H1 (cell line): ENCODE measurements at regions not wholly inside any gene's neighbourhood (a gene's known extent, or its start where the extent isn't known, plus 50 kb on each side); places are given as distances from the start of the nearest gene placed in this dataset.

ENCODE experiments used
- CTCF ChIA-PET: fragments of 300-600 bp; sonication (Branson Sonifier 250); formaldehyde crosslinking; loops from one replicate; lab custom pipeline; 2021; ENCODE audit not compliant: partially characterized antibody; lab: Charles Lee
- POLR2A ChIA-PET: fragments of 300-600 bp; sonication (Branson Sonifier 250); formaldehyde crosslinking; loops from one replicate; lab custom pipeline; 2021; ENCODE audit warnings: inconsistent platforms; ENCODE audit not compliant: partially characterized antibody; lab: Charles Lee
- DNase-seq, 2 experiments: peaks; one replicate each; pipeline versions ENCODE4 v3.0.0 to v3.0.0-alpha.2; 2010 to 2022; ENCODE audit warnings: low spot score in 2 of 2, low read depth in 1 of 2, mixed read lengths in 1 of 2
- FAIRE-seq: peaks from 2 replicates; lab custom pipeline; 2011; peaks lifted over from hg19 to GRCh38; lab: Jason Lieb, UNC
- H2AFZ ChIP-seq: 2 replicates; pipeline ENCODE4 v1.8.1; 2012; ENCODE audit warnings: low read length, inconsistent platforms
- H2AK5ac ChIP-seq: 2 replicates; pipeline ENCODE4 v1.6.1; 2013; ENCODE audit warnings: low read depth, low read length
- H2BK120ac ChIP-seq: replicated peaks from 2 replicates; pipeline ENCODE3; 2013; ENCODE audit warnings: low read depth, low read length, inconsistent platforms
- H2BK12ac ChIP-seq: 2 replicates; pipeline ENCODE4 v1.6.1; 2013; ENCODE audit warnings: low read depth, low read length
- H2BK15ac ChIP-seq: 2 replicates; pipeline ENCODE4 v1.6.1; 2013; ENCODE audit warnings: low read length
- H2BK20ac ChIP-seq: 2 replicates; pipeline ENCODE4 v1.6.1; 2013; ENCODE audit warnings: low read length
- H2BK5ac ChIP-seq: 2 replicates; pipeline ENCODE4 v1.6.1; 2013; ENCODE audit warnings: low read depth, low read length
- H3K14ac ChIP-seq: 2 replicates; pipeline ENCODE4 v1.6.1; 2013; ENCODE audit warnings: inconsistent platforms; ENCODE audit not compliant: insufficient read length
- H3K18ac ChIP-seq: 2 replicates; pipeline ENCODE4 v1.6.1; 2013; ENCODE audit warnings: low read length; ENCODE audit errors: extremely low read depth
- H3K23ac ChIP-seq: 2 replicates; pipeline ENCODE4 v1.6.1; 2013; ENCODE audit warnings: inconsistent platforms; ENCODE audit not compliant: insufficient read length
- H3K23me2 ChIP-seq: 2 replicates; pipeline ENCODE4 v1.6.1; 2013; ENCODE audit warnings: low read depth, low read length
- H3K27ac ChIP-seq: 2 replicates; pipeline ENCODE4 v1.6.1; 2011; ENCODE audit warnings: low read depth, low read length, inconsistent platforms
- H3K27me3 ChIP-seq, 4 experiments: replicated peaks in 1 of 4; 1 replicate in 1 of 4; 2 replicates in 3 of 4; pipeline versions ENCODE4 v1.6.1 to v1.8.1; 2011 to 2013; ENCODE audit warnings: low read length in 3 of 4, mild to moderate bottlenecking in 3 of 4, inconsistent platforms in 2 of 4, mixed read lengths in 2 of 4, moderate library complexity in 1 of 4; ENCODE audit not compliant: control insufficient read depth in 3 of 4, insufficient read depth in 3 of 4; ENCODE audit errors: extremely low read depth in 1 of 4
- H3K36me3 ChIP-seq, 4 experiments: 2 replicates each; pipeline versions ENCODE4 v1.6.1 to v1.8.1; 2011 to 2013; ENCODE audit warnings: mild to moderate bottlenecking in 4 of 4, low read length in 3 of 4, moderate library complexity in 2 of 4, control low read depth in 1 of 4, inconsistent platforms in 1 of 4; ENCODE audit not compliant: insufficient read depth in 4 of 4, control insufficient read depth in 2 of 4
- H3K4ac ChIP-seq: replicated peaks from 2 replicates; pipeline ENCODE3; 2013; ENCODE audit warnings: low read length, low read depth, mixed read lengths, inconsistent platforms; ENCODE audit not compliant: insufficient read length
- H3K4me1 ChIP-seq, 4 experiments: replicated peaks in 1 of 4; 1 replicate in 1 of 4; 2 replicates in 3 of 4; pipeline versions ENCODE4 v1.6.1 to v1.8.1; 2011 to 2013; ENCODE audit warnings: low read length in 3 of 4, inconsistent platforms in 2 of 4, mixed read lengths in 1 of 4; ENCODE audit not compliant: insufficient read depth in 4 of 4, control insufficient read depth in 3 of 4
- H3K4me2 ChIP-seq, 2 experiments: 2 replicates each; pipeline versions ENCODE4 v1.6.1 to v1.8.1; 2011 to 2013; ENCODE audit warnings: low read depth in 2 of 2, low read length in 2 of 2, control low read depth in 1 of 2, inconsistent platforms in 1 of 2, mild to moderate bottlenecking in 1 of 2; ENCODE audit not compliant: insufficient read depth in 1 of 2
- H3K4me3 ChIP-seq, 4 experiments: fragments of 200-600, 300-600 bp in 1 of 4; sonication (generic), shearing (Covaris generic), sonication (Bioruptor Twin) in 1 of 4; 2 replicates each; pipeline versions ENCODE4 v1.5.1 to v1.8.1; 2011 to 2016; ENCODE audit warnings: low read length in 4 of 4, low read depth in 3 of 4, control low read depth in 2 of 4, inconsistent platforms in 2 of 4, mild to moderate bottlenecking in 2 of 4, mixed read lengths in 1 of 4, moderate library complexity in 1 of 4; ENCODE audit not compliant: insufficient read depth in 2 of 4; ENCODE audit errors: extremely low read depth in 1 of 4
- H3K56ac ChIP-seq: replicated peaks from 2 replicates; pipeline ENCODE3; 2013; ENCODE audit warnings: low read depth, mild to moderate bottlenecking, mixed read lengths, low read length, inconsistent platforms; ENCODE audit not compliant: insufficient read length
- H3K79me1 ChIP-seq: 2 replicates; pipeline ENCODE4 v1.6.1; 2013; ENCODE audit warnings: low read depth, low read length, control low read depth
- H3K79me2 ChIP-seq, 2 experiments: 2 replicates each; pipeline versions ENCODE4 v1.6.1 to v1.8.1; 2012 to 2013; ENCODE audit warnings: low read length in 2 of 2, mild to moderate bottlenecking in 2 of 2, inconsistent platforms in 1 of 2; ENCODE audit not compliant: insufficient read depth in 2 of 2, control insufficient read depth in 1 of 2
- H3K9ac ChIP-seq, 4 experiments: replicated peaks in 1 of 4; 1 replicate in 1 of 4; 2 replicates in 3 of 4; pipeline versions ENCODE4 v1.6.1 to v1.8.1; 2011 to 2013; ENCODE audit warnings: low read depth in 3 of 4, low read length in 3 of 4, control low read depth in 2 of 4, mild to moderate bottlenecking in 2 of 4, moderate library complexity in 2 of 4, inconsistent platforms in 1 of 4; ENCODE audit errors: extremely low read depth in 1 of 4
- H3K9me3 ChIP-seq, 2 experiments: 2 replicates each; pipeline versions ENCODE4 v1.6.1 to v1.8.1; 2012 to 2013; ENCODE audit warnings: mild to moderate bottlenecking in 2 of 2, moderate library complexity in 2 of 2, control low read depth in 1 of 2, inconsistent platforms in 1 of 2, low read depth in 1 of 2, low read length in 1 of 2, mixed read lengths in 1 of 2; ENCODE audit not compliant: insufficient read depth in 2 of 2
- H4K20me1 ChIP-seq, 2 experiments: replicated peaks in 1 of 2; 2 replicates each; pipeline versions ENCODE3 to v1.8.1; 2011 to 2013; ENCODE audit warnings: inconsistent platforms in 2 of 2, low read length in 2 of 2, mild to moderate bottlenecking in 1 of 2; ENCODE audit not compliant: insufficient read depth in 2 of 2, control insufficient read depth in 1 of 2
- H4K5ac ChIP-seq: 2 replicates; pipeline ENCODE4 v1.6.1; 2013; ENCODE audit warnings: low read length, low read depth, mixed read lengths, inconsistent platforms; ENCODE audit not compliant: insufficient read length
- H4K8ac ChIP-seq: 2 replicates; pipeline ENCODE4 v1.8.0; 2013; ENCODE audit warnings: mild to moderate bottlenecking, moderate library complexity, low read length, inconsistent platforms; ENCODE audit not compliant: insufficient read depth; ENCODE audit errors: extremely low read depth
- H4K91ac ChIP-seq: replicated peaks from 2 replicates; pipeline ENCODE3; 2013; ENCODE audit warnings: low read length, mixed read lengths, inconsistent platforms; ENCODE audit not compliant: insufficient read length
- ASH2L ChIP-seq: fragments of 200-600, 300-600 bp; sonication (generic); IDR thresholded peaks from one replicate; pipeline ENCODE4 v1.7.1; 2017; ENCODE audit warnings: low read length
- CBX5 ChIP-seq: fragments of 300-800, 300-1000 bp; sonication (generic); IDR thresholded peaks from 2 replicates; pipeline ENCODE4 v1.7.1; 2016; ENCODE audit warnings: antibody characterized with exemption, low read length, low read depth
- CTCF ChIP-seq, 3 experiments: IDR thresholded peaks; 1 replicate in 2 of 3; 2 replicates in 1 of 3; pipeline versions ENCODE4 v1.5.1 to v1.6.1; 2011; ENCODE audit warnings: low read length in 3 of 3, mild to moderate bottlenecking in 3 of 3, inconsistent platforms in 2 of 3, low read depth in 1 of 3, moderate library complexity in 1 of 3; ENCODE audit not compliant: insufficient read depth in 1 of 3; ENCODE audit errors: control extremely low read depth in 1 of 3
- FOSL1 ChIP-seq: IDR thresholded peaks from 2 replicates; pipeline ENCODE4 v1.6.1; 2011; ENCODE audit warnings: mild to moderate bottlenecking, low read depth, low read length, moderate library complexity; ENCODE audit not compliant: insufficient read depth
- KDM4A ChIP-seq: IDR thresholded peaks from one replicate; pipeline ENCODE4 v1.7.1; 2012; ENCODE audit warnings: low read depth, mild to moderate bottlenecking, moderate library complexity, low read length, inconsistent platforms; ENCODE audit not compliant: severe bottlenecking
- MAFK ChIP-seq: IDR thresholded peaks from 2 replicates; pipeline ENCODE4 v1.6.1; 2012; ENCODE audit warnings: low read depth, mild to moderate bottlenecking, improper control_type of control experiment, low read length
- NRF1 ChIP-seq: IDR thresholded peaks from 2 replicates; pipeline ENCODE4 v1.6.1; 2011; ENCODE audit warnings: mild to moderate bottlenecking, low read depth, low read length, improper control_type of control experiment
- RAD21 ChIP-seq, 2 experiments: IDR thresholded peaks in 1 of 2; conservative IDR thresholded peaks in 1 of 2; 2 replicates each; pipeline ENCODE4 v1.6.1; 2011; ENCODE audit warnings: low read depth in 2 of 2, low read length in 2 of 2, improper control_type of control experiment in 1 of 2, inconsistent platforms in 1 of 2, mild to moderate bottlenecking in 1 of 2, moderate library complexity in 1 of 2
- RBBP5 ChIP-seq: IDR thresholded peaks from 2 replicates; pipeline ENCODE4 v1.7.1; 2012; ENCODE audit warnings: low read depth, mild to moderate bottlenecking, inconsistent platforms, low read length, moderate library complexity, borderline replicate concordance
- WGBS, 2 experiments: shearing (Covaris generic) in 1 of 2; methylation state at CpG; one replicate each; pipeline versions ENCODE4 v1.1.6 to v1.1.7; 2013 to 2015; ENCODE audit warnings: low lambda C conversion rate in 2 of 2, mixed read lengths in 2 of 2, inconsistent platforms in 1 of 2, low coverage in 1 of 2, missing lambda C conversion rate in 1 of 2; ENCODE audit not compliant: insufficient replicate concordance in 2 of 2, insufficient coverage in 1 of 2, insufficient read length in 1 of 2; ENCODE audit errors: extremely low coverage in 1 of 2, missing lambda C conversion rate in 1 of 2; 5-methylcytosine and 5-hydroxymethylcytosine counted together

- Histone ChIP-seq H3K27ac (no peak overlapping the region), H3K79me2 (no peaks in the 10 kb centered on the region), H4K91ac (no peak overlapping the region), H3K4me1 (no peaks in the 10 kb centered on the region), H2BK5ac (no peak overlapping the region), H4K5ac (no peak overlapping the region), H3K27me3 (no peaks in the 10 kb centered on the region), H4K20me1 (no peaks in the 10 kb centered on the region), H2AK5ac (no peak overlapping the region), H2BK15ac (no peak overlapping the region), H3K4ac (no peak overlapping the region), H3K23me2 (no peaks in the 10 kb centered on the region), H2BK12ac (no peak overlapping the region), H4K8ac (no peak overlapping the region), H3K14ac (no peak overlapping the region), H3K18ac (no peak overlapping the region), H3K23ac (no peak overlapping the region), H2BK20ac (no peak overlapping the region), H3K56ac (no peak overlapping the region), H3K36me3 (no peaks in the 10 kb centered on the region), H3K9ac (no peak overlapping the region), H3K4me2 (no peak overlapping the region), H2AFZ (no peak overlapping the region), H3K79me1 (no peaks in the 10 kb centered on the region), H2BK120ac (no peak overlapping the region), H3K4me3 (no peak overlapping the region), H3K9me3 (no peaks in the 10 kb centered on the region)
- TF ChIP-seq FOSL1 = no peak
- TF ChIP-seq ASH2L = no peak
- no peak for TF ChIP-seq KDM4A
- TF ChIP-seq MAFK = no peak
- no peak for TF ChIP-seq CBX5
- no peak for TF ChIP-seq RBBP5
- TF ChIP-seq NRF1 = no peak
- peak; percentile 43 to 72 (median 69) for TF ChIP-seq CTCF (IDR thresholded peaks at IDR 0.05; ENCODE audit: control extremely low read depth in 1 of 3, insufficient read depth in 1 of 3, low read depth in 1 of 3, low read length in 3 of 3)
- TF ChIP-seq RAD21 (IDR thresholded peaks at IDR 0.05 in 1 of 2, conservative IDR thresholded peaks at IDR 0.05 in 1 of 2; ENCODE audit: low read depth in 2 of 2, low read length in 2 of 2) = peak; percentile 88 to 89
- ChIA-PET CTCF (interaction anchor here (0.7 to 1.9 kb wide), 21 partner anchors 8 to 1256 kb away, joined by 3 to 9 read pairs (median 3); no protein-coding TSS in a partner anchor), POLR2A (no interaction called here)
- FAIRE-seq (peak; percentile 36), DNase-seq (no peak)
- WGBS, 2 experiments = 69% methylated on average over 5 of the region's 5 CpGs; no CpG with 5 or more reads in 1 of the 2 experiments
Observed at GRCh38 chr18:44130376-44130942, 550.2 kb upstream of the SETBP1 start.
